Transverse colon (tissue), 4 donors: ENCODE measurements at regions not wholly inside any gene's neighbourhood (a gene's known extent, or its start where the extent isn't known, plus 50 kb on each side); places are given as distances from the start of the nearest gene placed in this dataset.

ENCODE experiments used
- EP300 ChIP-seq: sonication (generic); formaldehyde crosslinking; IDR thresholded peaks from one replicate; pipeline ENCODE4 v1.6.1; 2017; ENCODE audit warnings: antibody characterized with exemption, low read depth
- POLR2A ChIP-seq: fragments of 450-650 bp; IDR thresholded peaks from one replicate; pipeline ENCODE4 v1.6.1; 2016; ENCODE audit warnings: antibody characterized with exemption, mild to moderate bottlenecking, moderate library complexity
- POLR2AphosphoS5 ChIP-seq, 3 donors: sonication (generic); formaldehyde crosslinking; IDR thresholded peaks; one replicate each; pipeline ENCODE4 v1.6.1; 2016; ENCODE audit warnings: antibody characterized with exemption in 3 of 3
- TF ChIP-seq, protein P1 (sequence below), 5 experiments: fragments of 200-600 bp in 3 of 5; fragments of 450-650 bp in 2 of 5; sonication (generic) in 3 of 5; IDR thresholded peaks; 1 replicate in 2 of 5; 2 replicates in 3 of 5; pipeline ENCODE4 v1.5.1; 2016 to 2017; ENCODE audit warnings: antibody characterized with exemption in 5 of 5, inconsistent platforms in 3 of 5, mild to moderate bottlenecking in 2 of 5, moderate library complexity in 1 of 5

DNA sequence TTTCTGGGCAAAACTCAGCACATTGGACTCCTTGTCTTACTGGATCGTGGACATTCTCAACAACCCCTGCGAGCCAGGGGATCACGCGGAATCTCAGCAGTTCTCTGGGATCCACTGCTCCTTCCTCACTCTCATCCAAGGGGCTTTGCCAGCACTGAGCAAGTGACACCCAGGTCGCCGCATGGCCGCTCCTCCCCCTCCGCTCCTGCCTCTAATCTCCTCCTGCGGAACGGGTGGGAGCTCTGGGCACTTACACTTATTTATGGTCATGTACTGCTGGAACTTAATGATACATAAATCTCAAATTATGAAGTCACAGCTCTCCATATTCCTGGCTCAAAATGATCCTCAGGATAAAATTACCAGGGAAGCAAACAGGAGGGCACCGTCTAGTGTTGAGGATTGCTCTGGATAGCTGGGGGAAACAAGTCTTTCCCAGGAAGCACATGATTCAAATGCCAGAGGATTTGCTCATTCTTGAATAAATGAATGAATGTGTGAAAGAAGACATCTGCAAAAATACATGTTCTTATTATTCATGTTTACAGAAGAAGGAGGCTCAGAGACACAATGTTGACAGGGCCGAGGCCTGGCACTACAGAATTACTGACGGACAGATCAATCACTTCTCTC is 1077.3 kb downstream of the TBC1D22A start:
- TF ChIP-seq, protein P1, sequence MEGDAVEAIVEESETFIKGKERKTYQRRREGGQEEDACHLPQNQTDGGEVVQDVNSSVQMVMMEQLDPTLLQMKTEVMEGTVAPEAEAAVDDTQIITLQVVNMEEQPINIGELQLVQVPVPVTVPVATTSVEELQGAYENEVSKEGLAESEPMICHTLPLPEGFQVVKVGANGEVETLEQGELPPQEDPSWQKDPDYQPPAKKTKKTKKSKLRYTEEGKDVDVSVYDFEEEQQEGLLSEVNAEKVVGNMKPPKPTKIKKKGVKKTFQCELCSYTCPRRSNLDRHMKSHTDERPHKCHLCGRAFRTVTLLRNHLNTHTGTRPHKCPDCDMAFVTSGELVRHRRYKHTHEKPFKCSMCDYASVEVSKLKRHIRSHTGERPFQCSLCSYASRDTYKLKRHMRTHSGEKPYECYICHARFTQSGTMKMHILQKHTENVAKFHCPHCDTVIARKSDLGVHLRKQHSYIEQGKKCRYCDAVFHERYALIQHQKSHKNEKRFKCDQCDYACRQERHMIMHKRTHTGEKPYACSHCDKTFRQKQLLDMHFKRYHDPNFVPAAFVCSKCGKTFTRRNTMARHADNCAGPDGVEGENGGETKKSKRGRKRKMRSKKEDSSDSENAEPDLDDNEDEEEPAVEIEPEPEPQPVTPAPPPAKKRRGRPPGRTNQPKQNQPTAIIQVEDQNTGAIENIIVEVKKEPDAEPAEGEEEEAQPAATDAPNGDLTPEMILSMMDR (IDR thresholded peaks at IDR 0.05): no peak
- no peak for TF ChIP-seq POLR2A
- no peak for TF ChIP-seq EP300
- no peak for TF ChIP-seq POLR2AphosphoS5 (IDR thresholded peaks at IDR 0.05)
